H1 (cell line): ENCODE measurements at regions not wholly inside any gene's neighbourhood (a gene's known extent, or its start where the extent isn't known, plus 50 kb on each side); places are given as distances from the start of the nearest gene placed in this dataset.

ENCODE experiments used
- BACH1 ChIP-seq: IDR thresholded peaks from 2 replicates; pipeline ENCODE4 v1.6.1; 2012; ENCODE audit warnings: low read length, improper control_type of control experiment
- KDM1A ChIP-seq: fragments of 200-600, 300-600 bp; sonication (generic); IDR thresholded peaks from 2 replicates; pipeline ENCODE4 v1.7.1; 2016; ENCODE audit warnings: mild to moderate bottlenecking, low read length, borderline replicate concordance
- POLR2AphosphoS5 ChIP-seq: IDR thresholded peaks from 2 replicates; pipeline ENCODE4 v1.6.1; 2011; ENCODE audit warnings: low read depth, low read length
- SIN3A ChIP-seq, 2 experiments: IDR thresholded peaks in 1 of 2; conservative IDR thresholded peaks in 1 of 2; 2 replicates each; pipeline ENCODE4 v1.6.1; 2011 to 2012; ENCODE audit warnings: low read length in 2 of 2, improper control_type of control experiment in 1 of 2, low read depth in 1 of 2, mild to moderate bottlenecking in 1 of 2

GRCh38 chr1:234844479-234845031 is 234.6 kb upstream of the IRF2BP2 start (continued):
- no peak for TF ChIP-seq SIN3A (conservative IDR thresholded peaks at IDR 0.05 in 1 of 2, IDR thresholded peaks at IDR 0.05 in 1 of 2; ENCODE audit: low read depth in 1 of 2, low read length in 2 of 2)
- TF ChIP-seq KDM1A = no peak
- no peak for TF ChIP-seq POLR2AphosphoS5
- TF ChIP-seq BACH1 = no peak
